B cell (primary cell): ENCODE measurements at regions not wholly inside any gene's neighbourhood (a gene's known extent, or its start where the extent isn't known, plus 50 kb on each side); places are given as distances from the start of the nearest gene placed in this dataset.

Experiments
- ATAC-seq: fragments of 200-7000 bp; cut with Tn5 transposase; one replicate; pipeline ENCODE4 v1.10.0; 2021; ENCODE audit warnings: low read depth, mild to moderate bottlenecking, moderate number of reproducible peaks, moderate library complexity
- CTCF ChIA-PET: fragments of 350-600 bp; sonication (Branson Sonifier 250); formaldehyde crosslinking; loops from one replicate; lab custom pipeline; 2021; ENCODE audit warnings: antibody characterized with exemption, inconsistent platforms; lab: Charles Lee
- POLR2A ChIA-PET: fragments of 350-600 bp; sonication (Branson Sonifier 250); formaldehyde crosslinking; loops from one replicate; lab custom pipeline; 2021; ENCODE audit warnings: antibody characterized with exemption; lab: Charles Lee
- DNase-seq: peaks from one replicate; pipeline ENCODE4 v3.0.0; 2013
- H2AFZ ChIP-seq: 2 replicates; pipeline ENCODE4 v1.6.1; 2012; ENCODE audit warnings: mild to moderate bottlenecking, low read depth, low read length; ENCODE audit not compliant: insufficient read depth, poor library complexity, severe bottlenecking
- H3K27ac ChIP-seq, 2 donors: 1 replicate in 1 of 2; 2 replicates in 1 of 2; pipeline ENCODE4 v1.5.1; 2012 to 2013; ENCODE audit warnings: low read length in 2 of 2, mild to moderate bottlenecking in 2 of 2, moderate library complexity in 1 of 2
- H3K27me3 ChIP-seq, 4 experiments: fragments of 200-600 bp in 1 of 4; sonication (generic) in 1 of 4; replicated peaks in 1 of 4; 1 replicate in 2 of 4; 2 replicates in 2 of 4; pipeline versions ENCODE4 v1.6.1 to v1.7.0; 2013 to 2016; ENCODE audit warnings: low read length in 3 of 4, mild to moderate bottlenecking in 2 of 4, mixed read lengths in 1 of 4, moderate library complexity in 1 of 4; ENCODE audit not compliant: insufficient read depth in 4 of 4, control insufficient read depth in 3 of 4; ENCODE audit errors: control extremely low read depth in 1 of 4
- H3K36me3 ChIP-seq, 2 experiments: replicated peaks in 1 of 2; 1 replicate in 1 of 2; 2 replicates in 1 of 2; pipeline versions ENCODE4 v1.6.1 to v1.7.1; 2013; ENCODE audit warnings: low read length in 1 of 2; ENCODE audit not compliant: insufficient read depth in 2 of 2, control insufficient read depth in 1 of 2; ENCODE audit errors: control extremely low read depth in 1 of 2, extremely low read depth in 1 of 2
- H3K4me1 ChIP-seq, 2 donors: fragments of 200-600 bp in 1 of 2; sonication (generic) in 1 of 2; 1 replicate in 1 of 2; 2 replicates in 1 of 2; pipeline versions ENCODE4 v1.5.1 to v1.6.1; 2013 to 2017; ENCODE audit warnings: low read length in 2 of 2; ENCODE audit not compliant: control insufficient read depth in 2 of 2, insufficient read depth in 2 of 2
- H3K4me2 ChIP-seq: replicated peaks from 2 replicates; pipeline ENCODE3; 2012; ENCODE audit warnings: mild to moderate bottlenecking, low read depth, low read length; ENCODE audit not compliant: poor library complexity, severe bottlenecking
- H3K4me3 ChIP-seq, 5 experiments: fragments of 200-600 bp in 1 of 5; sonication (generic) in 1 of 5; 1 replicate in 3 of 5; 2 replicates in 2 of 5; pipeline versions ENCODE4 v1.5.1 to v1.7.0; 2011 to 2016; ENCODE audit warnings: low read length in 4 of 5, mild to moderate bottlenecking in 4 of 5, low read depth in 2 of 5, control low read depth in 1 of 5, moderate library complexity in 1 of 5; ENCODE audit not compliant: insufficient read depth in 1 of 5; ENCODE audit errors: control extremely low read depth in 1 of 5, extremely low read depth in 1 of 5
- H3K79me2 ChIP-seq: fragments of 200-600 bp; sonication (generic); one replicate; pipeline ENCODE4 v1.6.0; 2016; ENCODE audit warnings: low read length; ENCODE audit not compliant: control insufficient read depth, insufficient read depth
- H3K9ac ChIP-seq: fragments of 200-600 bp; sonication (generic); 2 replicates; pipeline ENCODE4 v1.6.1; 2017; ENCODE audit warnings: mild to moderate bottlenecking, low read length, moderate library complexity
- H3K9me3 ChIP-seq, 3 donors: one replicate each; pipeline versions ENCODE4 v1.6.1 to v1.7.1; 2013; ENCODE audit warnings: low read length in 2 of 3; ENCODE audit not compliant: control insufficient read depth in 2 of 3, insufficient read depth in 1 of 3; ENCODE audit errors: control extremely low read depth in 1 of 3
- H4K20me1 ChIP-seq: 2 replicates; pipeline ENCODE4 v1.6.0; 2012; ENCODE audit warnings: mild to moderate bottlenecking, low read length; ENCODE audit not compliant: insufficient read depth, control insufficient read depth, poor library complexity, severe bottlenecking
- H3K27ac Mint-ChIP-seq: one replicate; pipeline ENCODE4 v1.8.0; 2021; ENCODE audit warnings: mixed read lengths
- H3K27me3 Mint-ChIP-seq: one replicate; pipeline ENCODE4 v1.8.0; 2021; ENCODE audit warnings: mixed read lengths
- H3K4me1 Mint-ChIP-seq: one replicate; pipeline ENCODE4 v1.8.0; 2021; ENCODE audit warnings: mixed read lengths
- H3K4me3 Mint-ChIP-seq: one replicate; pipeline ENCODE4 v1.8.0; 2021; ENCODE audit warnings: mixed read lengths
- H3K9me3 Mint-ChIP-seq: one replicate; pipeline ENCODE4 v1.8.0; 2022; ENCODE audit warnings: mixed read lengths; ENCODE audit not compliant: insufficient read depth
- CTCF ChIP-seq: fragments of 200-600 bp; IDR thresholded peaks from one replicate; pipeline ENCODE4 v1.8.0; 2022; ENCODE audit warnings: antibody characterized with exemption, mild to moderate bottlenecking
- EZH2 ChIP-seq: IDR thresholded peaks from 2 replicates; pipeline ENCODE4 v1.6.1; 2012; ENCODE audit warnings: borderline replicate concordance, low read depth, mild to moderate bottlenecking, moderate library complexity, low read length; ENCODE audit not compliant: insufficient read depth, poor library complexity, severe bottlenecking
- WGBS: methylation state at CpG from one replicate; pipeline ENCODE4 v1.1.5; 2013; ENCODE audit warnings: missing lambda C conversion rate; ENCODE audit not compliant: insufficient coverage; 5-methylcytosine and 5-hydroxymethylcytosine counted together
- intact Hi-C: fragments of 100-400 bp; cut with micrococcal nuclease; formaldehyde crosslinking; loops from one replicate; pipeline ENCODE4 v1.10.0; 2022

- no peaks in the 10 kb centered on the region for H3K9me3 Mint-ChIP-seq
- no peaks in the 10 kb centered on the region for H3K9me3 ChIP-seq
- peak; percentile 98 for TF ChIP-seq CTCF
- no peak for TF ChIP-seq EZH2
- H3K9ac ChIP-seq: no peak overlapping the region
- no peaks in the 10 kb centered on the region for H3K79me2 ChIP-seq
- no peak overlapping the region for H3K4me3 ChIP-seq
- H3K4me1 ChIP-seq: peaks cover 0 to 2% of the 10 kb centered on the region in 2 donors
- POLR2A ChIA-PET: interaction anchor here (1.3 kb wide), 1 partner anchor 726 kb away, joined by 3 read pairs; no protein-coding TSS in a partner anchor
- intact Hi-C loops: loop anchor here (1.0 to 10.0 kb wide), 4 partner anchors 127 to 835 kb away; no protein-coding TSS in a partner anchor
- H3K36me3 ChIP-seq: no peaks in the 10 kb centered on the region
- no peak overlapping the region for H3K27ac ChIP-seq
- H3K27me3 Mint-ChIP-seq: peaks cover 4% of the 10 kb centered on the region
- CTCF ChIA-PET: interaction anchor here (0.6 to 9.7 kb wide), 47 partner anchors 8 to 887 kb away, joined by 3 to 239 read pairs (median 4); no protein-coding TSS in a partner anchor
- DNase-seq (peak; percentile 75), ATAC-seq (peak; percentile 99)
- H3K4me2 ChIP-seq: no peak overlapping the region
- no peaks in the 10 kb centered on the region for H4K20me1 ChIP-seq
- no peak overlapping the region for H3K27ac Mint-ChIP-seq
- H3K4me1 Mint-ChIP-seq: peaks cover 1% of the 10 kb centered on the region
- 36% methylated on average over 10 of the region's 12 CpGs for WGBS
- H2AFZ ChIP-seq: peak overlapping the region; percentile 13
- H3K27me3 ChIP-seq: peaks cover 0 to 4% (median 0%) of the 10 kb centered on the region in 4 experiments
- H3K4me3 Mint-ChIP-seq: no peak overlapping the region
These were observed 287.3 kb downstream of the COG6 start for GRCh38 chr13:39942552-39943273.

- H3K9me3 ChIP-seq: no peaks in the 10 kb centered on the region
- no peak for TF ChIP-seq EZH2
- no peak for TF ChIP-seq CTCF
- H3K27me3 ChIP-seq: peaks cover 0 to 4% (median 0%) of the 10 kb centered on the region in 4 experiments
- Mint-ChIP-seq H3K4me3 (no peak overlapping the region), H3K9me3 (no peaks in the 10 kb centered on the region), H3K4me1 (peaks cover 1% of the 10 kb centered on the region), H3K27me3 (peaks cover 4% of the 10 kb centered on the region), H3K27ac (no peak overlapping the region)
- no peaks in the 10 kb centered on the region for H4K20me1 ChIP-seq
- DNase-seq (no peak), ATAC-seq (no peak)
- no peaks in the 10 kb centered on the region for H3K79me2 ChIP-seq
- H3K4me3 ChIP-seq: no peak overlapping the region
- no peak overlapping the region for H2AFZ ChIP-seq
- ChIA-PET CTCF (interaction anchor here (0.6 to 9.7 kb wide), 15 partner anchors 11 to 888 kb away, joined by 3 to 239 read pairs (median 5); no protein-coding TSS in a partner anchor), POLR2A (no interaction called here)
- H3K4me2 ChIP-seq: no peak overlapping the region
- no peak overlapping the region for H3K9ac ChIP-seq
- 74% methylated on average over 6 of the region's 6 CpGs for WGBS
- H3K36me3 ChIP-seq: no peaks in the 10 kb centered on the region
- intact Hi-C loops: loop anchor here (10.0 kb wide), 1 partner anchor 259 kb away; no protein-coding TSS in a partner anchor
- no peak overlapping the region for H3K27ac ChIP-seq
- peaks cover 0 to 2% of the 10 kb centered on the region in 2 donors for H3K4me1 ChIP-seq
These were observed 288.2 kb downstream of the COG6 start for GRCh38 chr13:39943711-39944110.
